ENCODE measurements at regions not wholly inside any gene's neighbourhood (a gene's known extent, or its start where the extent isn't known, plus 50 kb on each side); places are given as distances from the start of the nearest gene placed in this dataset.

DNA sequence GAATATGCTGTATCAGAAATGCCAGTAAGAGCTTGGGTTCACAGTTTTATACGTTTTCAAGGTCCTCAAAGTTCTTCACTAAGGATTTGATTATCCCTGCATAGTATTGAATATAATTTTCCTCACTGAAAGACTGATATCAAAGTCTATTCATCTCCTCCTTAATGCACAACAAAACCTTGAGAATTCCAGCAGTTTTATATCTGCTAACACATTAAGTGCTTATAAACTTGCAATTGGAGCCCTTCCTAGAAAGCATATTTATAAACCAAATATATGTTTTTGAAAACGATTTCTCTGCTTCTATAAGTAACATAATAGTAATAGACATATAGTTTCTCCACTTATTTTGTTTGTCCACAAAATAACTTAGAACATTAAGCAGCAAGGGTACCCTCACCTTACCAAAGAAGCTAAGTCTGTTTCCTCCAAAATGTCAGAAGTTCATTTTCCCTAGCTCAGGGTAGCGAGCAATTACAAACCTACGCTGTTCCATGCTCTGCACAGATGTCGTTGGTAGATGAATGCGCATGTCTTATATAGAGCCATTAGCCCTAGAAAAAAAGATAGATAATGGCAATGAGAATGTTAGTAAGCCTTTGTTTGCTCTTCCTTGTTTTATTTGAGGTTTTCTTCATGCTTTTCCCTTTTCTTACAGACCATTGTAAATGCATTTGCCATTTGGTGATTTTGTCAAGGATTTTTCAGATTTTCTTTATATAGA lies 213.2 kb downstream of the RBM43 start:
- H3K27ac ChIP-seq (ENCODE audit: low read length): no peak overlapping the region
- H3K36me3 ChIP-seq (ENCODE audit: control insufficient read depth, low read depth, low read length): no peaks in the 10 kb centered on the region
- H3K4me1 ChIP-seq (ENCODE audit: control insufficient read depth, low read depth, low read length): no peaks in the 10 kb centered on the region
- H3K9ac ChIP-seq (ENCODE audit: low read length): no peak overlapping the region
- no peaks in the 10 kb centered on the region for H3K27me3 ChIP-seq (ENCODE audit: control insufficient read depth, insufficient read depth, low read length)
- H3K4me3 ChIP-seq (ENCODE audit: low read length): no peak overlapping the region
- H3K9me3 ChIP-seq (ENCODE audit: control insufficient read depth, low read depth, low read length): no peaks in the 10 kb centered on the region

GRCh38 chr2:151043484-151043883 lies 218.2 kb downstream of the RBM43 start:
- H3K9ac ChIP-seq (ENCODE audit: low read length): no peak overlapping the region
- no peaks in the 10 kb centered on the region for H3K27me3 ChIP-seq (ENCODE audit: control insufficient read depth, insufficient read depth, low read length)
- H3K27ac ChIP-seq (ENCODE audit: low read length): no peak overlapping the region
- no peaks in the 10 kb centered on the region for H3K36me3 ChIP-seq (ENCODE audit: control insufficient read depth, low read depth, low read length)
- H3K4me3 ChIP-seq (ENCODE audit: low read length): no peak overlapping the region
- no peaks in the 10 kb centered on the region for H3K4me1 ChIP-seq (ENCODE audit: control insufficient read depth, low read depth, low read length)
- H3K9me3 ChIP-seq (ENCODE audit: control insufficient read depth, low read depth, low read length): no peaks in the 10 kb centered on the region

GRCh38 chr2:151042964-151043363 lies 218.7 kb downstream of the RBM43 start:
- Histone ChIP-seq H3K9ac (ENCODE audit: low read length) (no peak overlapping the region), H3K9me3 (ENCODE audit: control insufficient read depth, low read depth, low read length) (no peaks in the 10 kb centered on the region), H3K27me3 (ENCODE audit: control insufficient read depth, insufficient read depth, low read length) (no peaks in the 10 kb centered on the region), H3K4me1 (ENCODE audit: control insufficient read depth, low read depth, low read length) (no peaks in the 10 kb centered on the region), H3K27ac (ENCODE audit: low read length) (no peak overlapping the region), H3K36me3 (ENCODE audit: control insufficient read depth, low read depth, low read length) (no peaks in the 10 kb centered on the region), H3K4me3 (ENCODE audit: low read length) (no peak overlapping the region)

- Histone ChIP-seq H3K4me1 (ENCODE audit: control insufficient read depth, low read depth, low read length) (no peaks in the 10 kb centered on the region), H3K9me3 (ENCODE audit: control insufficient read depth, low read depth, low read length) (no peaks in the 10 kb centered on the region), H3K27ac (ENCODE audit: low read length) (no peak overlapping the region), H3K36me3 (ENCODE audit: control insufficient read depth, low read depth, low read length) (no peaks in the 10 kb centered on the region), H3K9ac (ENCODE audit: low read length) (no peak overlapping the region), H3K27me3 (ENCODE audit: control insufficient read depth, insufficient read depth, low read length) (no peaks in the 10 kb centered on the region), H3K4me3 (ENCODE audit: low read length) (no peak overlapping the region)
These were observed 221.6 kb downstream of the RBM43 start for GRCh38 chr2:151040039-151040438.

GRCh38 chr2:151038516-151038915 lies 223.1 kb downstream of the RBM43 start:
- Histone ChIP-seq H3K4me1 (ENCODE audit: control insufficient read depth, low read depth, low read length) (no peaks in the 10 kb centered on the region), H3K9ac (ENCODE audit: low read length) (no peak overlapping the region), H3K9me3 (ENCODE audit: control insufficient read depth, low read depth, low read length) (no peaks in the 10 kb centered on the region), H3K27ac (ENCODE audit: low read length) (no peak overlapping the region), H3K27me3 (ENCODE audit: control insufficient read depth, insufficient read depth, low read length) (no peaks in the 10 kb centered on the region), H3K4me3 (ENCODE audit: low read length) (no peak overlapping the region), H3K36me3 (ENCODE audit: control insufficient read depth, low read depth, low read length) (no peaks in the 10 kb centered on the region)

- H3K4me3 ChIP-seq (ENCODE audit: low read length): no peak overlapping the region
- no peak overlapping the region for H3K9ac ChIP-seq (ENCODE audit: low read length)
- H3K36me3 ChIP-seq (ENCODE audit: control insufficient read depth, low read depth, low read length): no peaks in the 10 kb centered on the region
- H3K9me3 ChIP-seq (ENCODE audit: control insufficient read depth, low read depth, low read length): no peaks in the 10 kb centered on the region
- H3K27me3 ChIP-seq (ENCODE audit: control insufficient read depth, insufficient read depth, low read length): no peaks in the 10 kb centered on the region
- H3K27ac ChIP-seq (ENCODE audit: low read length): no peak overlapping the region
- no peaks in the 10 kb centered on the region for H3K4me1 ChIP-seq (ENCODE audit: control insufficient read depth, low read depth, low read length)
These were observed 224.2 kb downstream of the RBM43 start for GRCh38 chr2:151037434-151037833.

- Histone ChIP-seq H3K27me3 (ENCODE audit: control insufficient read depth, insufficient read depth, low read length) (no peaks in the 10 kb centered on the region), H3K4me1 (ENCODE audit: control insufficient read depth, low read depth, low read length) (no peaks in the 10 kb centered on the region), H3K4me3 (ENCODE audit: low read length) (no peak overlapping the region), H3K9me3 (ENCODE audit: control insufficient read depth, low read depth, low read length) (no peaks in the 10 kb centered on the region), H3K27ac (ENCODE audit: low read length) (no peak overlapping the region), H3K9ac (ENCODE audit: low read length) (no peak overlapping the region), H3K36me3 (ENCODE audit: control insufficient read depth, low read depth, low read length) (no peaks in the 10 kb centered on the region)
These were observed 228.1 kb downstream of the RBM43 start for GRCh38 chr2:151033271-151034248.

DNA sequence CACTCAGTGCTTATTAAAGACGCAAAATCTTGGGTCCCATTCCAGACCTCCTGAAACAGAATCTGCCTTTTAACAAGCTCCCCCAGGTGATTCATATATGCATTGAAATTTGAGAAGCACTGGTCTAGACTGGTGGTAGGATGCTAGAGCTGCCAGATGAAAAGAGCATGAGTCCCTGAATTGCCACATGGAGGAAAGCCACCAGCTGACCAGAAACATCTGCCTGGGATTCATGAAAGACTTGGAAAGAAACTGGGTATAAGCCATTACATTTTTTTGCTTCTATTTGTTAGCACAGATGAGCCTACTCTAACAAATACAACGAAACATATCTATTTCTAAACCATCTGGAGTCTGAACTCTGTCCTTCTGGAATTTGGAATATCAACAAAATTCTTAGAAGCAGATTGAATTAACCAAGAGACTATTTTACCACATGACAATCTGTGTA lies 228.9 kb downstream of the RBM43 start:
- Histone ChIP-seq H3K4me3 (ENCODE audit: low read length) (no peak overlapping the region), H3K27ac (ENCODE audit: low read length) (no peak overlapping the region), H3K9ac (ENCODE audit: low read length) (no peak overlapping the region), H3K9me3 (ENCODE audit: control insufficient read depth, low read depth, low read length) (no peaks in the 10 kb centered on the region), H3K36me3 (ENCODE audit: control insufficient read depth, low read depth, low read length) (no peaks in the 10 kb centered on the region), H3K4me1 (ENCODE audit: control insufficient read depth, low read depth, low read length) (no peaks in the 10 kb centered on the region), H3K27me3 (ENCODE audit: control insufficient read depth, insufficient read depth, low read length) (no peaks in the 10 kb centered on the region)

- Histone ChIP-seq H3K9ac (ENCODE audit: low read length) (no peak overlapping the region), H3K4me3 (ENCODE audit: low read length) (no peak overlapping the region), H3K27ac (ENCODE audit: low read length) (no peak overlapping the region), H3K4me1 (ENCODE audit: control insufficient read depth, low read depth, low read length) (no peaks in the 10 kb centered on the region), H3K27me3 (ENCODE audit: control insufficient read depth, insufficient read depth, low read length) (no peaks in the 10 kb centered on the region), H3K36me3 (ENCODE audit: control insufficient read depth, low read depth, low read length) (no peaks in the 10 kb centered on the region), H3K9me3 (ENCODE audit: control insufficient read depth, low read depth, low read length) (no peaks in the 10 kb centered on the region)
These were observed 230.9 kb downstream of the RBM43 start for GRCh38 chr2:151030663-151031230.

GRCh38 chr2:151029406-151030157 lies 232.1 kb downstream of the RBM43 start:
- no peak overlapping the region for H3K9ac ChIP-seq (ENCODE audit: low read length)
- H3K36me3 ChIP-seq (ENCODE audit: control insufficient read depth, low read depth, low read length): no peaks in the 10 kb centered on the region
- no peaks in the 10 kb centered on the region for H3K27me3 ChIP-seq (ENCODE audit: control insufficient read depth, insufficient read depth, low read length)
- H3K4me3 ChIP-seq (ENCODE audit: low read length): no peak overlapping the region
- no peak overlapping the region for H3K27ac ChIP-seq (ENCODE audit: low read length)
- H3K9me3 ChIP-seq (ENCODE audit: control insufficient read depth, low read depth, low read length): no peaks in the 10 kb centered on the region
- no peaks in the 10 kb centered on the region for H3K4me1 ChIP-seq (ENCODE audit: control insufficient read depth, low read depth, low read length)

DNA sequence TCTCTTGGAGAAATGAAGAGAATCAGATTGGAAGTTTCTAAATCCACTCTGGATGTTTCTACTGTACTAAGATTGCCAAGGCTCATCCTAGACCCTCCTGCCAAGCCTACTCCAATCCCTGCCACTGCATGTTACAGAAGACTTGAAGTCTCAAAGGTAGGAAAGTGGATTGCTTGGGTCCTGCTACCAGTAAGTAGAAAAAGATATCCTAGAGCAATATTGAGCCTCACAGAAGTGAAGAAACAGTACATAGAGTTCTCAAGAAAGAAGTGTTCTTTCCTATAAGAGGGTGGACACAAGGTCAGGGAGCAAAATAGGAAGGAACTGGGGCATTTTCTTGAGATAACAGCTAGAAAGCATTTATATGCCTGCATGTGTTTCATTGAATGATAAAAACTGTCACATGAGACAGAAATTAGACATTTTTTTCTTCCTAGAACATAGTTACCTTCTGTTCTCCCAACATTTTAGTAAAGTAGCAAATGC lies 232.9 kb downstream of the RBM43 start:
- Histone ChIP-seq H3K4me3 (ENCODE audit: low read length) (no peak overlapping the region), H3K4me1 (ENCODE audit: control insufficient read depth, low read depth, low read length) (no peaks in the 10 kb centered on the region), H3K27me3 (ENCODE audit: control insufficient read depth, insufficient read depth, low read length) (no peaks in the 10 kb centered on the region), H3K36me3 (ENCODE audit: control insufficient read depth, low read depth, low read length) (no peaks in the 10 kb centered on the region), H3K9ac (ENCODE audit: low read length) (no peak overlapping the region), H3K9me3 (ENCODE audit: control insufficient read depth, low read depth, low read length) (no peaks in the 10 kb centered on the region), H3K27ac (ENCODE audit: low read length) (no peak overlapping the region)
